Retinal pigment epithelial cell (primary cell): ENCODE measurements at regions not wholly inside any gene's neighbourhood (a gene's known extent, or its start where the extent isn't known, plus 50 kb on each side); places are given as distances from the start of the nearest gene placed in this dataset.

Source experiments
- DNase-seq: peaks from one replicate; pipeline ENCODE4 v3.0.0-alpha.2; 2010; ENCODE audit warnings: low read depth
- H3K4me3 ChIP-seq: 2 replicates; pipeline ENCODE4 v1.5.1; 2011; ENCODE audit warnings: mild to moderate bottlenecking, low read length, control low read depth, moderate library complexity
- CTCF ChIP-seq: conservative IDR thresholded peaks from 2 replicates; pipeline ENCODE4 v1.5.1; 2011; ENCODE audit warnings: low read depth, low read length, control low read depth, inconsistent platforms

DNA sequence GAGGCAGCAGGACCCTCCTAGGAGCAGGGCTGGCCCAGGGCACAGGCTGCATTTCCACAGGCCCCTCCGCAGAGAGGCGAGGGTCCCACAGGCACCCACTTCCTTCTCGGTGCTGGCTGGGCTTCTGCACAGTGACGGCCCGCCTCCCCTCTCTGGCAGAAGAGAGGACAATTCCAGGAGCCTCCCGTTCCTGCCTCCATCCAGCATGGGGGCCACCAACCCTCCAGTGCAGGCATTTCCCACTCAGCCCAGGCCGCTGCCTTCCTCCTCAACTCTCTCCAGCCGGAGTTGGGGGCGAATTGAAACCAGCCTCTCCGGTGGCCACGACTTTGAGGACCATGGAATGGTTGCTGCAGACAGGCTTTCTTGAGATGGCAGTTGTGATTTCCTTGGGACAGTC is 125.0 kb upstream of the PPP2R2D start:
- no peak for DNase-seq
- no peak for TF ChIP-seq CTCF
- H3K4me3 ChIP-seq, result no peak overlapping the region

DNA sequence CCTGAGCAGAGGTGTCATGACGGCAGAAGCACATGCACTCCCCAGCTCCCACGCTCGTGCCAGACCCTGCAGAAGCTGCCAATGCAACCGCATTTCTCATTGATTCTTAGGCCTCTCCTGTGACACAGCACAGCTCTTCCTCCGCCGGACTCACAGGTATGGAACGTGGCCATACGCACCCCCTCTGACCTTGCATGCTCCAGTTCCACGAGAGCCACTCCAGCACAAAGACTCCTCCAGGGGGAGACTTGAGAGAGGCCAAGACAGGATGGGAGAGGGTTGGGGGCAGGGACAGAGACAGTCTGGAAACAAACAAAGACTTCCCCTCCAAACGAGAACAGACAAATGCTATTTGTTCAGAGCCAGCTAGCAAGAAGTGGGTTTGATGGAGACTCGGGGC is 124.3 kb upstream of the PPP2R2D start:
- TF ChIP-seq CTCF, result no peak
- H3K4me3 ChIP-seq, result no peak overlapping the region
- no peak for DNase-seq

GRCh38 chr10:131777162-131777561 is 123.6 kb upstream of the PPP2R2D start:
- no peak overlapping the region for H3K4me3 ChIP-seq
- TF ChIP-seq CTCF, result no peak
- DNase-seq, result no peak

DNA sequence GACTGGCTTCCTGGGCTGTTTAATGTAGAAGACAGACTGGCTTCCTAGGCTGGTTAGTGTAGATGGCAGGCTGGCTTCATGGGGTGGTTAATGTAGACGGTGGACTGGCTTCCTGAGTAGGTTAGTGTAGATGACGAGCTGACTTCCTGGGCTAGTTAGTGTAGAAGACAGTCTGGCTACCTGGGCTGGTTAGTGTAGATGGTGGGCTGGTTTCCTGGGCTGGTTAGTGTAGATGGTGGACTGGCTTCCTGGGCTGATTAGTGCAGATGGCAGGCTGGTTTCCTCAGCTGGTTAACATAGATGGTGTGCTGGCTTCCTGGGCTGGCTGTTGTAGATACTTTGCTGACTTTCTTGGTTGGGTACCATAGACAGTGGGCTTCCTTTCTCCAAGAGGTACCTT is 122.9 kb upstream of the PPP2R2D start:
- TF ChIP-seq CTCF, result no peak
- DNase-seq, result no peak
- H3K4me3 ChIP-seq, result no peak overlapping the region

DNA sequence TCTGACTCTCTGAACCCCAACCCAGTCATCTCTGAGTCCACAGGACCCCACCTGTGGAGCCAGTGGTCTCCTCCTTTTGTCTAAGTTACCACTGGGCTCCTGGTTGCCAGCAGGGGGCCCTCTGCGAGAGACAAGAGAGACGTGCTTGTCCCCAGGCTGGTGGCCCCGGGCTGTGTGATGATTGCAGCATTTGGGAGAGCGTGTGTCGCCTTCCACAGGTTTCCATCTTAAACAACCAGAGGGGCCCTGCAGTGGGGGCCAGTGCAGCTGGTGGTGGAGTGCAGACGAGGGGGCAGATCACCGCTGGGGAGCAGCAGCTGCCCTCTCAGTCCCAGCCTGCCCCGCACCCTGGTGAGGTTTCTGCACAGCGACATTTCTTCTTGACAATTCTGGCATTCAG is 122.4 kb upstream of the PPP2R2D start:
- no peak for TF ChIP-seq CTCF
- no peak overlapping the region for H3K4me3 ChIP-seq
- no peak for DNase-seq

DNA sequence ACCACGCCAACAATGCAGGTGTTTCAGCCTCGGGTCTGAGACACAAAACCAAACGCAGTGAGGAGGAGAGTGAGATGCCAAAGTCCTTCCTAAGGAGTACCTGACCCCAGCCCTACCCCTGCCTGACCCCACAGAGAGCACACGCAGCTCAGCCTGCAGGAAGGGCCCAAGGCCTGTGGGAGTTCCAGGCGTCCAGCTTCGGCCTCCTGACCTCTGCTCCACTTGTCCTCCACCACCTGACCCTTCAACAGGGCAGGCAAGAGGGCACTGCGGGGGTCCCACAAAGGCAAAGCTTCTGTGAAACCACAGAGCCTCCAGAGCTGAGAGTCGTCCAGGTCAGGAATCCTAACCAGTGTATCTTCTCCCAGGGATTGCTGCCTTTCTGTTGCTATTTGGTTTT is 122.0 kb upstream of the PPP2R2D start:
- no peak for TF ChIP-seq CTCF
- DNase-seq, result no peak
- no peak overlapping the region for H3K4me3 ChIP-seq

- no peak for DNase-seq
- TF ChIP-seq CTCF, result no peak
Measured at GRCh38 chr10:131779661-131780394, 121.0 kb upstream of the PPP2R2D start.

More at GRCh38 chr10:131779661-131780394, 121.0 kb upstream of the PPP2R2D start:
- H3K4me3 ChIP-seq, result no peak overlapping the region
